GM10266 (cell line): ENCODE measurements at regions not wholly inside any gene's neighbourhood (a gene's known extent, or its start where the extent isn't known, plus 50 kb on each side); places are given as distances from the start of the nearest gene placed in this dataset.

Experiments used
- DNase-seq: peaks from one replicate; pipeline ENCODE4 v3.0.0; 2012; ENCODE audit errors: extremely low spot score
- TF ChIP-seq, protein P1 (sequence below): IDR thresholded peaks from 2 replicates; pipeline ENCODE4 v1.5.1; 2012; ENCODE audit warnings: mild to moderate bottlenecking, low read depth; ENCODE audit not compliant: control insufficient read depth, insufficient read depth; ENCODE audit errors: missing control alignments

DNA sequence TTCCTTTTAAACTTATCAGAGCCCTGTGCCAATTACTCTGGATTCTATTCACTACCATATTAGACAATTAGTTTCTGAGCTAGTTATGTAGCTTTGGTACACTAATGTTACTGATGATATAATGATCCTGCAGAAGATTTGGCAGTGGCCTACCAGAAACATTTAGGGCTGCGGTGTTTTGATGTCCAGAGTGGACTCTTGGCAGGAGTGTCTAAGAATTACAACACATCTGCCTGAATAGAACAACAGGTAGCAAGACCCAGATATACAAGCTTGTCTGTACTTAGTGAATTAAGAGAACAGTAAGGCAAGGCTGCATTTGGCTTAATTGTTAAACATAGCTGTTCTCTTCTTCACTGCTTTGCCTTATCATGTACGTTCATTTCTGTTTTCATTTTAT is 691.6 kb upstream of the FBXO33 start:
- no peak for DNase-seq

DNA sequence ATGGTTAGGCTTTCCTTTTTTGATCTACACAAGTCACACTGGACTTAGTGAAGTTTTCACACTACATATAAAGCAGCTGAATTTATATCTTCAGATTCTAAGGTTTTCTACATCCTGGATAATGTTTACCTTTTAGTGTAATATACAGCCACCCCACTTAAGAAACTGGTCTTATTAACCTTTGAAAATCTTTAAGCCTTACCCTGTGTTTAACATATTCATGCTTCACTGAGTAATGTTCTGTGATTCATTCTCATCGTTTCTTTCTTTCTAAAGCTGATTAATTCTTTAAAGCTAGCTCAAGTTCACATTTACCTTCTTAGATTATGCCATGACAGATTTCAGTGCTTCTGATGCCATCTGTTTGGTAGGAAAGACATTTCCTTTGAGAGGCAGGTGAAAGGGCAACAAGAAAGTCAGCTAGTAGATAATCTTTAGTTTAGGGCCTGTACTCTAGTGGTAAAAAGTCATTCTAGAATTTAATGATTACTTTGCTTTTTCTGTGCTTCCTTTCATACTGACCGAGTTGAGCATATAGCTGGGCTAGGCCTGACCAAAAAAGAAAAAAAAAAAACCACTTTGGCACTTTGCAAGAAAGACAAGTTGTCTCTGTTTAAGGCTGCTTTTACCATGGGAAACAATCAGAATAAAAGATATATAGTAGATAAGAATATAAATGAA is 690.9 kb upstream of the FBXO33 start:
- DNase-seq, result no peak
- TF ChIP-seq, protein P1, sequence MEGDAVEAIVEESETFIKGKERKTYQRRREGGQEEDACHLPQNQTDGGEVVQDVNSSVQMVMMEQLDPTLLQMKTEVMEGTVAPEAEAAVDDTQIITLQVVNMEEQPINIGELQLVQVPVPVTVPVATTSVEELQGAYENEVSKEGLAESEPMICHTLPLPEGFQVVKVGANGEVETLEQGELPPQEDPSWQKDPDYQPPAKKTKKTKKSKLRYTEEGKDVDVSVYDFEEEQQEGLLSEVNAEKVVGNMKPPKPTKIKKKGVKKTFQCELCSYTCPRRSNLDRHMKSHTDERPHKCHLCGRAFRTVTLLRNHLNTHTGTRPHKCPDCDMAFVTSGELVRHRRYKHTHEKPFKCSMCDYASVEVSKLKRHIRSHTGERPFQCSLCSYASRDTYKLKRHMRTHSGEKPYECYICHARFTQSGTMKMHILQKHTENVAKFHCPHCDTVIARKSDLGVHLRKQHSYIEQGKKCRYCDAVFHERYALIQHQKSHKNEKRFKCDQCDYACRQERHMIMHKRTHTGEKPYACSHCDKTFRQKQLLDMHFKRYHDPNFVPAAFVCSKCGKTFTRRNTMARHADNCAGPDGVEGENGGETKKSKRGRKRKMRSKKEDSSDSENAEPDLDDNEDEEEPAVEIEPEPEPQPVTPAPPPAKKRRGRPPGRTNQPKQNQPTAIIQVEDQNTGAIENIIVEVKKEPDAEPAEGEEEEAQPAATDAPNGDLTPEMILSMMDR, result no peak

More for the DNA sequence above, 691.6 kb upstream of the FBXO33 start:
- TF ChIP-seq, protein P1, result no peak

DNA sequence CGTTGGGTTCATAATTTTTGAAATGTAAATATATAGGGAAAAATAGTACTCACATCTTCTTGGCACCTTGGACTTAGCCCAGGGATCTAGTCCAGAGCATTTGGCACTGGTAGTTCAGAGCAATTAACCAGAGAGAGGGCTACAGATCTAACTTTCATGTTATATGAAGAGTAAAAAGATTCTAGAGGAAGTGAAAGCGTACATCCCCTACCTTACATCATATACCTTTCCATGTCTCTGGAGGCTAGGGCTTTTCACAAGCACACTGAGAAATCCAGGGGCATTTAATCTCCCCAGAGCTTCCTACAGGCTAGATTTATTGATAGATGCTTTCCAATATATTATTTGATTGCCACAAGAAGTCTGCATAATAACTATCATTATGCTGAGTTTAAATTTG is 687.5 kb upstream of the FBXO33 start:
- TF ChIP-seq, protein P1, result no peak
- no peak for DNase-seq

DNA sequence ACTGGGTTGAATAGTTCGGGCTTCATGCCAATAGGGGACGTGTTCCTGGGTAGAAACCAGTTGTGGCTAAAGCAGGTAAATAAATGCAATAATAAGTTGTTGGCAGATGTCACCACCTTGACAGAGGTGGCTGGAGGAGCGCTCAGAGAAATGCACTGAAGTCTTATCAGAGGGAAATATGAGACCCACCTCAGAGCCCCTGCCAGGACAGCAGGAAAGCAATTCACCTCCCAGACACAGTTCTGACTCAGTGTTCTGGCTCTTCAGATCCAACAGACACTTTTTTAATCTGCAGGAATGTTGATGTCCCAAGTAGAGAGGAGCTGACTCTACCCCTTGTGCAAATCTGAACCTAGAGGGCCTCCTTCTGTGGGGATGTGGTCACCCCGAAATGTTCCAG is 687.1 kb upstream of the FBXO33 start:
- TF ChIP-seq, protein P1, result no peak
- no peak for DNase-seq

DNA sequence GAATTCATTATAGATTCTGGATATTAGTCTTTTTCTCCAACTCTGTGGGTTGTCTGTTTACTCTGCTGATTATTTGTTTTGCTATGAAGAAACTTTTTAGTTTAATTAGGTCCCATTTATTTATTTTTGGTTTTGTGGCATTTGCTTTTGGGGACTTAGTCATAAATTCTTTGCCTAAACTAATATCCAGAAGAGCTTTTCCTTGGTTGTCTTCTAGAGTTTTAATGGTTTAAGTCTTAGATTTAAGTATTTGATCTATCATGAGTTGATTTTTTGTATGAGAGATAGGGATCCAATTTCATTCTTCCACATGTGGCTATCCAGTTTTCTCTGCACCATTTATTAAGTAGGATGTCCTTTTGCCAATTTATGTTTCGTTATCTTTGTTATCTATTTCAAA is 683.4 kb upstream of the FBXO33 start:
- DNase-seq, result no peak
- TF ChIP-seq, protein P1, result no peak

DNA sequence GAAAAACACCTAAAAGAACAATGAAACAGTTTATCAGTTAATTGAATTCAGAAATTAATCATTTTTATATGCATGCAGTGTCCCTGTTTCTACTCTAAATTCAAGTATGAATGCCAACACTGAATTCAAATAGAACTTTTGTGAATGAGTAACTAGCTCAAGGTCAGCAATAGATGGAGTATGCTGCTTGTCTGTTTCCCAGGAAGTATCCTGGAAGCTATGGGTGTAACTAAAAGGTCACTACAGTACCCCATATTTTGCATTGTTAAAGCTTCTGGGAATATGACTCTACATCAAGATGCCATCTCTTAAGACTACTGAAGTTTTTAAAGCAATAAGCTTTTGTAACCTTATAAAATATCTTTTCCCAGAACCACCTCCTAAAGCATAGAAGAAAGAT is 681.4 kb upstream of the FBXO33 start:
- no peak for DNase-seq
- TF ChIP-seq, protein P1, result no peak

DNA sequence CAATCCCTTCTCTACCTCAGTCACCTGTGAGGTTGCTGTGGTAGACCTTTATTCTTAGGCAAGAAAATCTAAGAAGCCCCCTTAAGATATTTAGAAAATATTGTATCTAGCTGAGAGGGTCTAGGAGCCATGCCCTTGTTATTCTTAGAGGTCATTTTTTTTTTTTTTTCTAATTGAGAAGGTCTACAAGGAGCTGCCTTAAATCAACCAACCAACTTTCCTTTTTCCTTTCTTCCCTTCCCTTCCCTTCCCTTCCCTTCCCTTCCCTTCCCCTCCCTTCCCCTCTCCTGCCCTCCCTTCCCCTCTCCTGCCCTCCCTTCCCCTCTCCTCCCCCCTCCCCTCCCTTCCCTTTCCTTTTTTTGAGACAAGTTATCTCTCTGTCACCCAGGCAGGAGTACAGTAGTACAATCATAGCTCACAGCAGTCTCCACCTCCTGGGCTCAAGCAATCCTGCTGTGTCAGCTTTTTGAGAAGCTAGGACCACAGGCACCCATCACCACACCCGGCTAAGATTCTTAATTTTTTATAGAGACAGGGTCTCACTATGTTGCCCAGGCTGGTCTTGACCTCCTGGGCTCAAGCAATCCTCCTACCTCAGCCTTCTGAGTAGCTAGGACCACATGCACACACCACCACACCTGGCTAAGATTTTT is 668.4 kb upstream of the FBXO33 start:
- DNase-seq, result no peak
- TF ChIP-seq, protein P1, result no peak
